CD4-positive, alpha-beta T cell treated with Interferon alpha-2 for 1 hour (primary cell): ENCODE measurements at regions not wholly inside any gene's neighbourhood (a gene's known extent, or its start where the extent isn't known, plus 50 kb on each side); places are given as distances from the start of the nearest gene placed in this dataset.

ENCODE experiments used
- DNase-seq, 2 donors: peaks; one replicate each; pipeline ENCODE4 v3.0.0-alpha.2; 2020 to 2022

DNA sequence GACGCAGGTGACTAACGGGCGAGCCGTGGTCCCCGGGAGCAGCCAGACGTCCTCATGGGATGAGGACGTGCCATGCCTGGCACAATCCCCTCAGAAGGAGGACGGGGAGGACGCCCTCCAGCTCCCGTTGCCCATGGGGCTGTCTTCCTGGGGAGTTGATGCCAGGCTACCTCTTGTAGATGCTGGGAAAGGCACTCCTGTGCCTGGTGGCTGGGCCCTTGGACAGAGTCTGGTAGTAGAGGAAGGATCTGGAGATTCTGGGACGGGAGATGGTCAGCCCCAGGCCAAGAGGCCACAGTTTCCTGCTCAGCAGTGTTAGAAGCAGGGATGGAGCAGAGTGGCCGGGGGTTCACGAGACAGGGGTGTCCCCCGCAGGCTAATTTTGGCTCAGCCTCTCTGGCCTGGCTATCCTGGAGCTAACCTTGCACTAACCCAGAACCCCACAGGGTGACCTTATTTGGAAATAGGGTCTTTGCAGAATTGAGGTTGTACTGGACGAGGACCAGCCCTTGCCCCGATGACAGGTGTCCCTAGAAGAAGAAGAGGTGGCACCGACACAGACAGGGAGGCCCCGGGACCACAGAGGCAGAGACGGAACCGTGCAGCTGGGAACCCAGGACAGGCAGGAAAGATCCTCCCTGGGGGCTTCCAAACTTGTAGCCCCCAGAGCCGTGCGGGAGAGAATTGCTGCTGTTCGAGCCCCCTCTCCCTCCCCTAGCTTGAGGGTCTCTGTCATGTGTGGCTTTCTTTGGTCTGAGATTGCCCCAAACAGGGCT is 50.1 kb upstream of the ADRA2C start:
- DNase-seq: no peak

DNA sequence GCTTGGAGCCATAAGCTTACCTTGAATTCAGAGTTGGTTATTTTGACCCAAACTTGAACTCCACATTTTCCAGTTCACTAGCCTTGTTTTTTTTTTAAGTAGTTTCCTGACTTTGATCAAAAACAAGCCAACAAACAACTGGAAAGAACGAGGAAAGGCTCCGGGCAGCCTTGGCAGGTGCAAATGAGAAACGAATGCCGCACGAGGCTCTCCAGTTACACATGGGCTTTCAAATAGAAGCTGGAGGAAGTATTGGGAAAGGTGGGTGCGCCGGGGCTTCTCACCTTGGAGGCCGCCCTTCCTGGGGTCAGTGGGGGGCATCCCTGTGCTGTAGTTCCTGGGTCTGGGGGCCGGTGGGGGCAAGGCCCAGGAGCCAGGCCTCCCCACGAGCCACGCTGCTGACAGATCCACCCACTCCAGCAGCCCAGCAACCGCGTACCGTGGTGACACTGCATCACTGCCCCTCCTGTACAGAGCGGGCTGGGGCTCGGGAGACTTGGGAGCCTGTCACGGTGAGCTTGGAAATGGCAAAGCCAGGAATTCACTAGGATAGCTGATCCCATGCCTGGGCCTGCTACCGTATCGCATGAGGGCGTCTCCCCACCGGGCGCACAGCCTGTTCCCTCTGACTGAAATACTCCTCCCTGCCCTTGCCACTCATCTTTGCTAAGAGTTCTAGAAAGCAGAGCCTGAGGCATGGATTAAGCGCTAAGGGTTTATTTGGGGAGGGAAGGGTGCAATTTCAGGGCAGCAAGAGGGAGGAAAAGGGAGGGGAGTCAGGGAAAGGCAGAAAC is 50.9 kb upstream of the ADRA2C start:
- DNase-seq: no peak

DNA sequence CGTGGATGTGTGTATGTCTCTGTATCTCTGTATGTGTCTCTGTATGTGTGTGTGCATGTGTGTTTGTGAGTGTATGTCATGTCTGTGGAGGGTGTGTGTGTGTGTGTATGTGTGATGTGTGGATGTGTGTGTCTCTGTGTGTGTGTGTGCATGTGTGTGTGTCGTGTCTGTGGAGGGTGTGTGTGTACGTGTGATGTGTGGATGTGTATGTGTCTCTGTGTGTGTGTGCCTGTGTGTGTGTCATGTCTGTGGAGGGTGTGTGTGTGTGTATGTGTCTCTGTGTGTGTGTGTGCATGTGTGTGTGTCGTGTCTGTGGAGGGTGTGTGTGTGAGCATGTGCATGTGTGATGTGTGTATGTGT is 51.6 kb upstream of the ADRA2C start:
- DNase-seq: no peak

DNA sequence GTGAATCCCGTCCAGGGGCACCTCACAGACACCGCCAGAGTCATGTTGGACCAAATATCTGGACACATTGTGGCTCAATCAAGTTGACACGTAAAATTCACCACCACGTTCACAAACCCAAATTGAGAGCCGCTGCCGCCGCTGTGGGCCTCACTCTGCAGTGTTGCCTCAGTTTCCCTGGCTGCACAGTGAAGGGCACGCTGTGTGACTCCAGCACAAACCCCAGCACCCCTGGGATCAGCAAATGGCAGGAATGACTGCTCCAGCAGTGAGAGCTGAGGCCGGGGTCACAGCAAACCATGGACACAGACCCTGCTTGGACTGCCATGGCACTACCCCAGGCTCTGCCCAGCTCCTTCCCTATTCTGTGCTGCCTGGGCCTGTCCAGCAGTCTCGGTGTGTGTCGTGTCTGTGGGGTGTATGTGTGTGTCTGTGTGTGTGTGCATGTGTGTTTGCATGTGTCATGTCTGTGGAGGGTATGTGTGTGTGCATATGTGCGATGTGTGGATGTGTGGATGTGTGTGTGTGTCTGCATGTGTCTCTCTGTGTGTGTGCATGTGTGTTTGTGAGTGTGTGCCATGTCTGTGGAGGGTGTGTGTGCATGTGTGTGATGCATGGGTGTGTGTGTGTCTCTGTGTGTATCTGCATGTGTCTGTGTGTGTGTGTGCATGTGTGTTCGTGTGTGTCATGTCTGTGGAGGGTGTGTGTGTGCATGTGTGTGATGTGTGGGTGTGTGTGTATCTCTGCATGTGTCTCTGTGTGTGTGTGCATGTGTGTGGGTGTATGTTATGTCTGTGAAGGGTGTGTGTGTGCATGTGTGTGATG is 52.2 kb upstream of the ADRA2C start:
- DNase-seq: no peak

DNA sequence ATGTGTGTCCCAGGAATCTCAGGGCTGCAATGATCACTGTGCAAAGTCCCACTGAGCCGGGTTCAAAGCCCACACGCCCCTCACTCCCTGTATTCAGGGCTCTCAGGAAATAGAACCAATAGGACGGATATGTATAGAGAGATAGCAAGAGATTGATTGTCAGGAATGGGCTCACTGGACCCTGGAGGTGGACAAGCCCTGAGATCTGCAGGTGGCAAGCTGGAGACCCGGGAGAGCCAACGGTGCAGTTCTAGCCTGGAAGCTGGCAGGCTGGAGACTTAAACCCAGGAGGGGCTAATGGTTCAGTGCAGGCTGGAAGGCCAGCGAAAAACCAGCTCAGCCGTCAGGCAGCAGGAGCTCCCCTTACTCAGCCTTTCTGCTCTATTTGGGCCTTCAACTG is 52.8 kb upstream of the ADRA2C start:
- no peak for DNase-seq

DNA sequence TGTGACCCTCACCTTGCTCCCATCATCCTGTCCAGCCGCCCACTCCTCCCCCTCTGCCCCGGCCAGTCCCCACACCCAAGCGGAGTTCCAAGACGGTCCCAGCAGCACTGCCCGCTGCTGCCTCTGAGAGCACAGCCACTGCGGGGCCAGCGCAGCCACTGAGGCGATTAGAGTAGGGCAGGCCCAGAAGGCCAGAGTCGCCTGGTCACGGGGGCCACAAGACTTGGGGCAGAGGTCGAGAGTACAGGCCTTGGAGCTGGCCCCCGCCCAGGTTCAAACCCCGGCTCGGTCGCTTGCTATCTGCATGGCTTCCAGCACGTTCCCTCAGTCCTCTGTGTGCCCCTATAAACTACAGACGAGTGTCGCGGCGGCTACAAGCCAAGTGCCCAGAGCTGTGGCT is 53.2 kb upstream of the ADRA2C start:
- DNase-seq: no peak

DNA sequence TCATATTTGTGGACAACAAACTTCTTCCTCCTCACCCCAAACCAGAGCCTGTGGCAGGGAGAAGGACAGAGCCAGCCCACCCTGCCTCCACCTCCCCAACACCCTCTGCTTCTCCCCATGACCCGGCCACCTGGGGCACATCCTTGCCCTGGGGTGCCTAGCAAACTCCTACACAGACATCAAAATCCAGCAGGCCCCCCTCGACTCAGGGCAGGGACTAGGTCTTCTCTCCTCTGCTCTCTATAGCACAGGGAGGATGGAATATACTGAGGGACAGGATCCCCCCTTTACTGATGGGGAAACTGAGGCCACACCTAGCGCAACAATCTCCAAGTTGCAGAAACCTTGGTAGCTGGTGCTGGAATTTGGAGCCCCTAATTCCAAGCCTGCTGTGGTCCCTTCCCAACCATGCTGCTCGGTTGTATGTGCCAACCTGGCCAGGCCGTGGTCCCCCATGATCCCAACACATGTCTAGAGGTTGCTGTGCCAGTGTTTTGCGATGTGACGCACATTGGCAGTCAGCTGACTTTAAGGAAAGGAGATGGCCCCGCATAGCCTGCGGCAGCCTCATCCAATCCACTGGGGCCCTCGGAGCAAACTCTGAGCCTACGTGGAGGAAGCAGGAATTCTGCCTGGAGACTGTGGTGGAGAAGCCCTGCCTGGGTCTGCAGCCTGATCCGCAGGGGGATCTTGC is 53.9 kb upstream of the ADRA2C start:
- no peak for DNase-seq

DNA sequence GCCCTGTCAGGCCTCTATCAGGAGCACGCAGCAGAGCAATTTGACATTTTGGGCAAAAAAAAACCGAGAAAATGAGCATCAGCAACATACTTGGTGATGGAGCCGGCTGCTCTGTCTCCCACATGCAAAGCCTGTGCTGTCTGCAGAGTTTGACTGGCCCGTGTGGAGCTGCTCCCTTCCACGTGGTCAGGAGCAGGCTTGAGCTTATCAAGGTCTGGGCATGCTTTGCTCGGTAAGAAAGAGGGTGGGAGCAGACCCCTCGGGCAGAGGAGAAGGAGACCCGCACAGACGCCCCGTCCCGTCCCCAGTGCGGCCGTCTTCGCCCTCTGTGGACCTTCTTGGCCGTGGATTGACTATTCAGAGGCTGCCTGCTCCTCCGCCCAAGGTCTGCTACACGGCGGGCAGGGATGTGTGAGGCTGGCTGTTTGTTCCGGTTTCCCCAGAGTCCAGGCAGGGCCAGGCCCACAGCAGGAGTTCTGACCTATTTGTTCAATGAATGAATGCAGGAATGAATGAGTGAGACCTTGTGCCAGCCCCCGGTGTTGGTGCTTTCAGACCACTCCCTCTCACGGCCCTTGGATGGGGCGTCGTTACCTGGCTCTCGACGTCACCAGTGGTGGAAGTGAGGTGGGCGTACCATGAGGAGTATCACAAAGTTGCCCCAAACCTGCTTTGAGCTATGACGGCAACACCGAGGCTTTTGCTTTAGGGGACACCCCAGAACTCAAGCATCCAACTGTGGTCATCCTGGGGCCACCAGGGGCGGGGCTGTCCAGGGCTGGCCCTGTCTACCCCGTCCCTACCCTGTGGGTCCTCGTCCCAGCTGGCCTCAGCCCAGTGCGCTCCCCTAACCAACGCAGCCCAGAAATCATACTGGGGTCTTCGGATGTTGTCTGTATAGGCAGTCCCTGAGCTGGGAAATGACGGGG is 54.7 kb upstream of the ADRA2C start:
- no peak for DNase-seq

DNA sequence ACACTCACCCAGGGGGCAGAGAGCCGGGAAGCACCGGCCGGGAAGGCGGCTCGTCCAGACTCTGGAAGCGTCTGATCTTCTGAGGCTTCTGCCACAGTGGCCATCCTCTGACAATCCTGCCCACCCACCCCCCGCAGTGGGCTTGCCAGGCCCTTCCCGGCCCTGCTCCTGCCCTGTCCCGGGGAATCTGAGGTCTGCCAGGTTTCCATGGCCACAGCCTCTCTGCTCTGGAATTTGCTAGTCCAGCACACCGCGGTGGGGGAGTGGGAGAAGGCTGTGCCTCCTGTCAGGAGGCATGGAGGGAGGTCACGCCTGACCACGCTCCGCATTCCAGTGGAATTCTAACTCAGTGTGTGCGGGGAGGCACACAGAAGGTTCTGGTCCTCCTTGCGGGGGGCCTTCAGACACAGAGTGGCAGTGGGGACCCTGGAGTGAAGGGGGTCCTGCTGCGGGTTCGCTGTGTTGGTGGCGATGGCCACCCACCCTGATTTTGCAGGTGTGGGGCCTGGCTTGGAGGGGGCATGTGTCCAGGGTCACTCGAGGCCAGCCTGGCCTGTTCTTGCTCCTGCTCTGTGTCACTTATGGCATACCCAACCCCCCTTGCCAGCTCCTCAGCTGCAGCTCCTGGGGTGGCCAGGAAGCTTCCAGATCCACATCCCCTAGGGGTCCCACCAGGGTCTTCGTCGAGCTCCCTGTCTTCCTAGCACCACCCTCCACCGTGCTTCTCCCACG is 55.6 kb upstream of the ADRA2C start:
- no peak for DNase-seq

DNA sequence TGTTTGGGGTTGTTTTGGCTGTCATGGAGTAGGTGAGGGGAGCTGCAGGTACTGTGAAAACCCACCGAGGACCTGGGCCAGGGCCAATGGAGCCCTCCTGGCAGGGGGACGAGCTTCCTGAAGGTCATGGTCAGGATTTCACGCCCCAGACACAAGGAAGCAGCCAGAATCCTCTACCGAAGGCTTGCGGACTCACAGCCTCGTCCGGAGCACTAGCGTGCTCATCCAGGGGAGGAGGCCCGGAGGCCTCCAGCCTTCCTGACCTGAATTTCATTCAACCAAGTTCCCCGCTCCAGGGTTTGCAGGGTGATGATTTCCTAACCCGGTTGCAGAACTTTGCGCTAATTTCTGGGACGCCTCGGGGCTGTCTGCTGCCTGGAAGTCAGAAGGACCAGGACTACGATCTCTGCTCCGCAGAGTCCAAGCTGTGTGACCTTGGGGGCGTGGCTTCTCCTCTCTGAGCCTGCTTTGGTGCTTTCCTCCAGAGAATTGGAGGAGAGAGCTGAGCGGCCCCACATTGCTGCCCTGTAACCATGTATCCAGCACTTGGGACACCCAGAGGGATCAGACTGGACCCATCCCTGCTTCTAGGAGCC is 56.2 kb upstream of the ADRA2C start:
- no peak for DNase-seq

DNA sequence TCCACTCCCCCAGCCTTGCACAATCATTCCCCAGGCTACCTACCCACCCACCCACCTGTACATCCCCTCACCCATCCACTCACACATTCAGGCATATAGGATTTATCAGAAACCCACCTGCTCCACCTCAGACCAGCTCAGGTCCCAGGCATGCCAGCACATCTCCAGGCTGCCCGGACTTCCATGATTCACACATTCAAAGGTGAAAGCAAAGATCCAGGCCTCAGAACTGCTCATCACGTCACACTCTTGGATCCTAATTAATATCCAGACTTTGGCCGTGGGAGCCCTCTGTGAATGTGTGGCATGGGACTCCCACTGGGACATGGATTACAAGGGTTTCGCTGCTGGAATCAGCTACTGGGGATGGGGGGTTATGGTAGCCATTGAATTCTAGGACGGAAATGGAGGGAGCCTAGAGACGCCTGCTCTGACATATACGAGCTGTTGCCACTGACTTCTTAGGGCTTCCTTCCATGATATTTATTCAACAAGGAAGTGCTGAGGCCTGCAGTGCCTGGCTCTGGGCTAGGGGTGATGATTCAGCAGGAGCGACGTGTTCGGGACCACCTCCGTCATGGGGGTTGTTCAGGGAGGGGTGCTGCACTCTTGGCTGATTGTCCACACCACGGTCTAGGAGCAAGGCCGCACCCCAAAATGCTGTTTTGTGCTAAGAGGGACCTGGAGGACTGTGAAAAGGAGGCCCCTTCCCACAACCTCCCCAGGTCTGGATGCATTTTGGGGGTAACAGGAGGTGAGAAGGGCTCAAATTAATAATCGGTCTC is 56.9 kb upstream of the ADRA2C start:
- no peak for DNase-seq

DNA sequence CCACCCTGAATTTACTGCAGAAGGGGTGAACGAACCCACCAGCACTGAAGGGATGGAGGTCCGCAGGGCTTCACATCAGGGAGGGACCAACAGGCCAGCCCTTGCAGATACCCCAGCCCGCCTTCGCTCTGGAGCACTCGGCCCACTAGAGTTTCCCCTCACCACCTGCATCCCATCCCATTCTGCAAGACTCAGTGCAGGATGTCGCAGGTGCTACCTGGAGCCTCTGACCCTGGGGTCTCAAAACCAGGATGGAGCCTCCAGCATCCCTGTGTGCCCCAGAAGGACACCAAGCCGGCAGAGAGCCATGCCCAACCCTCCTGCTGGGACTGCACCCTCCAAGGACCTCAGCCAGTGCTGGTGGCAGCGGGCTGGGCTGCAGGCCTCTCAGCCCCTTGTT is 57.6 kb upstream of the ADRA2C start:
- no peak for DNase-seq

DNA sequence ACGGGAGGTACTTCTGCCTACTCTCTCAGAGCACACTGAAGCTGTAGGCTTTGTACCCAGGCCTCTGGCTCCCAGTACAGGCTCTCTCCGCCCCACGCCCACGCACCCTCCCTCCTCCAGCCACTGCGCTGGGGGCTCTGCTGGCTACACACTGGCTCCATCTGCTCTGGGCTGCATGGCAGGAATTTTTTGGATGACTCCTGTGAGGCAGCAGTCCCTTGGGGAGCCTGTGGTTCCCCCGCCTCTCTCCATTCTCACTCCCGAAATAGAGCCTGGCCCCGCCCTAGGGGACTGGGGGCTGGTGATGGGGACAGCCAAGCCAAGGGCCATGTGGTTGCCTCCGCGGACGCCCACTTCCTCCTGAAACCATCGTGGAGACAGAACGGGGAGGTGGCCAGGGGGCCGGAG is 58.1 kb upstream of the ADRA2C start:
- DNase-seq: no peak

DNA sequence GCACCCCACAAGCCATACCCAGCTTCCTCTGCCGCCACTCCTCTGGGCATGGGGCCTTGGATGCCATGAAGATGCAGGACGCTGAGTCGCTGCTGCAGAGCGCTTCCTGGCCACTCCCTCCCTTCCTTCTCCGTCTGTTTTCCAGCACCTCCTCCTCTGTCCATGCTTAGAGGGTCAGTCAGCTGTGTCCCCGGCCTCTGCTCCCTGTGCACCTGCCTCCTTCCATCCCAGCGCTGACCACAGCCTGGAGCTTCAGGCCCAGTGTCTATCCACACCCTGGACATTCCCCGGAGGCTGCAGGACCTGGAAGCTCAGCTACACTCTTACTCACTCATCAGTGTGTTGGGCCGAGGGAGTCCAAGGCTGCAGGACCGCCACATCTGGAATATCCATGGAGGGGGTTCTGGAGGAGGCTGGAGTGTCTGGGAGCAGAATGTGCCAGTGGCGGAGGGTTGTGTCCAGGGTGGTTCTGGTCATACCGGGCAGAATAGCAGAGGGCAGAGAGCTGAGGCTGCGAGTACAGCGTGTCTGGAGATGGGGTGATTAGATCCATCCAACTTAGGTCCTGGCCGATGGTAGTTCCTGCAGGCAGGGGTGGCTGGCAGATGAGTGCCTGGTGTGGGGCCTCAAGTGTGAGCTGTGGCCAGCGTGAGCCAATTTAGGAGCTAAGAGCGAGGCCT is 58.6 kb upstream of the ADRA2C start:
- no peak for DNase-seq

DNA sequence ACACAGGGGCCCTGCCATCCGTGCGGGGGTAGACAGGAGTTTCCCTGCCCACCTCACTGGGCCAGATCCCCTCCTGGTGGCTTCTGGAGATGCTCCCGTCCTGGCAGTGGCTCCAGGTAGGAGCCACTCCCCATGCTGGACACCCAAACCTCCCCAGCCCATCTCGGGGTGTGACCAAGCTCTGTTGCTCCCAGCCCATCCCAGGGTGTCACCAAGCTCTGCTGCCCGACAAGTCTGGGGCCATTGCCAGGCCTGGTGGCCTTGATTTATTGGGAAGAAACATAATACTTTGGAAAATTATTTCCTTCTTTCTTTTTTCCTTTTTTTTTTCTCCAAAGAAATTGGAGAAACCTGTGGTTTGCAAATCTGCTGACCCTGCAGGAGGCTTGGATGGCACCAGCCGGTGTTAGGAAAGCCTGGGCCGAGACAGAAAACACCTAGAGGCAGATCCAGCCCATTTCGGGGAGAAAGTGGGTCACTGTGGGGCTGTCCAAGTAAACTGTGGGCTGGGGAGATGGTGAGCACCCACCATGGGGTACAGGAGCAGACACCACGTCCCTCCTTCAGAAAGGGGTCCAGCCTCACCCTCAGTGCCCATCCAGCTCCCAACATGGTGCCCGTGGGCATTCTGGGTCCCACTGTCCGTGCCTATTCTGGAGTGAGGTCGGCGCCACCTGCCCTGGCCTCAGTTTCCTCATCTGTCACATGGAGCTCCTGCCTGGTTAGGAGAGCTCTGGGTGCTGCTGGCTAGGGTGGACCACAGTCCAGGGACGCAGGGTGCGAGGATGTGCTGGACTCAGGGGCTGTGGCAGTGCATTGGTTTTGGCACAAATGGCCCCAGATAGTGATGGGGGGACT is 59.4 kb upstream of the ADRA2C start:
- no peak for DNase-seq

DNA sequence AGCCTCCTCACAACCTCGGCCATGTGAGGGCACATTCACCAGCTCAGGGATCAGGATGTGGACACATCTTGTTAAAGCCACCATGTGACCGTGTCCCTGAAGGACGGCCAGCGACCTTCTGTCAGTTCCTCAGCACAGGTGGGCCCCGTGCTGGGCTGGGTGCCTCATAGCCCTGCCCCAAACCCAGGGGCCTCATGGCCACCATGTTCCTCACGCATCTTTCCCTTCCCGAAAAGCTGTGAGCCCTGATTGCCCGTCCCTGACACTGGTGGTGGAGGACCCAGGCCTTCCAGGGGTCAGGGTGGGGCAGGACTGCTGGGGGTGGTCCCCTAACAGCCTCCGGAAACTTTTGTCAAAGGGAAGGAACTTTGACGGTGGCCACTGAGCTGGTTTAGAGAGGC is 60.1 kb upstream of the ADRA2C start:
- no peak for DNase-seq

DNA sequence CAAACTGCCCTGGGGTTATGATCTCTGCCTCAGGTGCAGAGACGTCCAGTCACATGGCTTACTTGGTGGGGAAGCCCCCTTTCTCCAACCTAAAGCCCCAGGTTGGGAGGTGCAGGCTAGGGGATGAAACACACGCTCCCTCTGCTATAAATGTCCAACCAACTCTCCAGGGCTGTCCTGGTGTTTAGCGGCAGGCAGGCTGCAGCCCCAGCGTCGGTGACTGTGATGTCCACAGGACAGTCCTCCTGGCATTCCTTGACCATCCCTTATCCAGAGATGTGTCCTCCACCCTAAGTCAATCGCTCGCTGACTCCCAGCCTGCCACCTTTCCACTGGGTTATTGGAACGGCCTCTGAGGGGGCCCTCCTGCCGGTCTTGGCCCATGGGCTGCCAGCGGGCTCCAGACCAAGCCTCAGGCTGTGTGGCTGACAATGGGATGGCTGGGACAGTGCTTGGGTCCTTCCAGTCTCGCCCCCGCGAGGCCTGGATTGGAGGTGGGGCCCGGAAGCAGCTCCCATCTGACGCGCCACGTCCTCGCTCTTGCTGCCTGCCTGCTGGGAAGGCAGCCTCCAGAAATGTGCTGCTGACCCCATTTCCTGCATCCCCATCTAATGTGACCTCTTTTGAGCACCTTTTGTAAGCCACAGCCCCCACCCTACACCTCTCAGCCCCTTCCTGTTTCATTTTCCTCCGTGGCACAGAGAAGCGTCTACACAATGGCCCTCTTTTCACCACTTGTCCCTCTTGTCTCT is 60.8 kb upstream of the ADRA2C start:
- DNase-seq: no peak

DNA sequence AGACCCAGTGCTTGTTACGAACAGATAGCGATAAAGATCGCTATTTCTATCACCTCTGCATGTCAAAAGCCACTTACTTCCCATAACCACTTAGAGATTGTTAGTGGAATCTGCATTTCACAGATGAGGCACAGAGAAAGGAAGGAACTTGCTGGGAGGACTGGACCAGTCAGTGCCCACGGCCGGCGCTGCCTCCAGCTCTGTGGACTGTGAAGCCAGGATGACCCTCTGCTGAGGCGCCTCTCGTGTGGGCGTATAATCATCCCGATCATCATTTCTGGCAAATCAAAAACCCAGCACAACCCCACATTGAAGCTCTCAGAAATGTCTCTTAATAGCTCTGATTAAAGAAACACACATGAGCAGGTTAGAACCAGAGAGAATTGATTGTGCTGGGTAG is 61.5 kb upstream of the ADRA2C start:
- DNase-seq: no peak
